Prostate gland (tissue), 2 donors: ENCODE measurements at regions not wholly inside any gene's neighbourhood (a gene's known extent, or its start where the extent isn't known, plus 50 kb on each side); places are given as distances from the start of the nearest gene placed in this dataset.

ENCODE experiments used
- DNase-seq: peaks from one replicate; pipeline ENCODE4 v3.0.0-alpha.2; 2019; ENCODE audit warnings: low spot score
- H3K27ac ChIP-seq, 2 donors: fragments of 200-600 bp; sonication (generic); 2 replicates each; pipeline ENCODE4 v1.5.1; 2017 to 2019
- H3K27me3 ChIP-seq: fragments of 200-600 bp; sonication (generic); replicated peaks from 2 replicates; pipeline ENCODE4 v1.5.1; 2019; ENCODE audit not compliant: insufficient read depth
- H3K36me3 ChIP-seq, 2 donors: fragments of 200-600 bp; sonication (generic); 1 replicate in 1 of 2; 2 replicates in 1 of 2; pipeline versions ENCODE4 v1.5.1 to v1.8.1; 2017 to 2019
- H3K4me1 ChIP-seq: fragments of 200-600 bp; sonication (generic); replicated peaks from 2 replicates; pipeline ENCODE4 v1.5.1; 2019
- H3K4me3 ChIP-seq, 2 donors: fragments of 200-600 bp; sonication (generic); 2 replicates each; pipeline ENCODE4 v1.5.1; 2017 to 2019
- H3K9me3 ChIP-seq: fragments of 200-600 bp; sonication (generic); 2 replicates; pipeline ENCODE4 v1.5.1; 2017
- CTCF ChIP-seq, 4 experiments: fragments of 200-600 bp in 2 of 4; fragments of 450-650 bp in 2 of 4; sonication (generic) in 2 of 4; IDR thresholded peaks; 1 replicate in 3 of 4; 2 replicates in 1 of 4; pipeline ENCODE4 v1.5.1; 2016 to 2019; ENCODE audit warnings: antibody characterized with exemption in 4 of 4, mild to moderate bottlenecking in 2 of 4, moderate library complexity in 2 of 4
- POLR2A ChIP-seq: fragments of 450-650 bp; IDR thresholded peaks from one replicate; pipeline ENCODE4 v1.6.1; 2016; ENCODE audit warnings: antibody characterized with exemption, mild to moderate bottlenecking
- POLR2AphosphoS5 ChIP-seq: sonication (generic); formaldehyde crosslinking; IDR thresholded peaks from one replicate; pipeline ENCODE4 v1.6.1; 2017; ENCODE audit warnings: antibody characterized with exemption
- WGBS: methylation state at CpG from one replicate; pipeline ENCODE4 v1.1.5; 2018; 5-methylcytosine and 5-hydroxymethylcytosine counted together
- intact Hi-C: fragments of 100-400 bp; cut with DNase I; formaldehyde crosslinking; loops from one replicate; pipeline ENCODE4 v1.14.2; 2022

GRCh38 chr7:81549484-81550016 is 220.3 kb downstream of the HGF start:
- Histone ChIP-seq H3K4me1 (no peaks in the 10 kb centered on the region), H3K4me3 (no peak overlapping the region), H3K9me3 (no peaks in the 10 kb centered on the region), H3K27me3 (no peaks in the 10 kb centered on the region), H3K27ac (no peak overlapping the region), H3K36me3 (no peaks in the 10 kb centered on the region)
- TF ChIP-seq POLR2A (no peak), CTCF (IDR thresholded peaks at IDR 0.05) (no peak), POLR2AphosphoS5 (no peak)
- DNase-seq, result no peak
- intact Hi-C loops, result no loop called here
- WGBS, result 94% methylated on average over 8 of the region's 8 CpGs

- H3K36me3 ChIP-seq, result no peaks in the 10 kb centered on the region
- no peak for DNase-seq
- H3K4me1 ChIP-seq, result no peaks in the 10 kb centered on the region
- no peaks in the 10 kb centered on the region for H3K27me3 ChIP-seq
- no peak overlapping the region for H3K27ac ChIP-seq
- intact Hi-C loops, result no loop called here
- H3K4me3 ChIP-seq, result no peak overlapping the region
- H3K9me3 ChIP-seq, result no peaks in the 10 kb centered on the region
- TF ChIP-seq POLR2A (no peak), POLR2AphosphoS5 (no peak), CTCF (IDR thresholded peaks at IDR 0.05) (no peak)
- WGBS, result 82% methylated on average over 1 of the region's 1 CpG
Observed at GRCh38 chr7:81534996-81535395, 234.9 kb downstream of the HGF start.

GRCh38 chr7:81534446-81534845 is 235.4 kb downstream of the HGF start:
- no peaks in the 10 kb centered on the region for H3K36me3 ChIP-seq
- DNase-seq, result no peak
- no peaks in the 10 kb centered on the region for H3K4me1 ChIP-seq
- no peak overlapping the region for H3K27ac ChIP-seq
- intact Hi-C loops, result no loop called here
- H3K9me3 ChIP-seq, result no peaks in the 10 kb centered on the region
- no peak overlapping the region for H3K4me3 ChIP-seq
- WGBS, result 91% methylated on average over 3 of the region's 3 CpGs
- no peaks in the 10 kb centered on the region for H3K27me3 ChIP-seq
- no peak for TF ChIP-seq POLR2AphosphoS5
- no peak for TF ChIP-seq POLR2A
- TF ChIP-seq CTCF (IDR thresholded peaks at IDR 0.05), result no peak

GRCh38 chr7:81533931-81534330 is 235.9 kb downstream of the HGF start:
- Histone ChIP-seq H3K9me3 (no peaks in the 10 kb centered on the region), H3K27ac (no peak overlapping the region), H3K27me3 (no peaks in the 10 kb centered on the region), H3K4me3 (no peak overlapping the region), H3K36me3 (no peaks in the 10 kb centered on the region), H3K4me1 (no peaks in the 10 kb centered on the region)
- TF ChIP-seq CTCF (IDR thresholded peaks at IDR 0.05) (no peak), POLR2A (no peak), POLR2AphosphoS5 (no peak)
- intact Hi-C loops, result no loop called here
- no peak for DNase-seq

- DNase-seq, result no peak
- intact Hi-C loops, result no loop called here
- no peaks in the 10 kb centered on the region for H3K9me3 ChIP-seq
- H3K27ac ChIP-seq, result no peak overlapping the region
- TF ChIP-seq POLR2AphosphoS5 (no peak), POLR2A (no peak), CTCF (IDR thresholded peaks at IDR 0.05) (no peak)
- no peaks in the 10 kb centered on the region for H3K27me3 ChIP-seq
- H3K36me3 ChIP-seq, result no peaks in the 10 kb centered on the region
- H3K4me1 ChIP-seq, result no peaks in the 10 kb centered on the region
- no peak overlapping the region for H3K4me3 ChIP-seq
Observed at GRCh38 chr7:81533426-81533825, 236.4 kb downstream of the HGF start.
